ENCODE measurements at regions not wholly inside any gene's neighbourhood (a gene's known extent, or its start where the extent isn't known, plus 50 kb on each side); places are given as distances from the start of the nearest gene placed in this dataset.

DNA sequence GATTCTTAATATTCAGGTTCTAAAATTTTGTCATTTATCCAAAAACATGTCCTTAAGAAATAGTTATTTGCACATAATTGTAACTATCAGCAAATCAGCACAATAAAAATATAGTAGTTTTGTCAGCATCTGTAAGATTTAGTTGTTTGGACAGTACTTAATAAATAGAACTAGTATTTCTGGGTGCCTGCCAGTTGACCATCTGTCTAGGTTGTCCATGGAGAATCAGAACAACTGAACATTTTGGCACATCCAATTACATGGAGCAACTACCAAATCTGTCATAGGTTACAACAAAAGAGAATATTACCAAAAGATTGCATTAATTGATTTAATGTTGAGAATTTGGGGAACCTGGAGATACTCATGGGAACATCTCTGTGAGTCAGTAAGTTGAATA is 305.5 kb upstream of the TACR3 start:
- TF ChIP-seq, protein P1, sequence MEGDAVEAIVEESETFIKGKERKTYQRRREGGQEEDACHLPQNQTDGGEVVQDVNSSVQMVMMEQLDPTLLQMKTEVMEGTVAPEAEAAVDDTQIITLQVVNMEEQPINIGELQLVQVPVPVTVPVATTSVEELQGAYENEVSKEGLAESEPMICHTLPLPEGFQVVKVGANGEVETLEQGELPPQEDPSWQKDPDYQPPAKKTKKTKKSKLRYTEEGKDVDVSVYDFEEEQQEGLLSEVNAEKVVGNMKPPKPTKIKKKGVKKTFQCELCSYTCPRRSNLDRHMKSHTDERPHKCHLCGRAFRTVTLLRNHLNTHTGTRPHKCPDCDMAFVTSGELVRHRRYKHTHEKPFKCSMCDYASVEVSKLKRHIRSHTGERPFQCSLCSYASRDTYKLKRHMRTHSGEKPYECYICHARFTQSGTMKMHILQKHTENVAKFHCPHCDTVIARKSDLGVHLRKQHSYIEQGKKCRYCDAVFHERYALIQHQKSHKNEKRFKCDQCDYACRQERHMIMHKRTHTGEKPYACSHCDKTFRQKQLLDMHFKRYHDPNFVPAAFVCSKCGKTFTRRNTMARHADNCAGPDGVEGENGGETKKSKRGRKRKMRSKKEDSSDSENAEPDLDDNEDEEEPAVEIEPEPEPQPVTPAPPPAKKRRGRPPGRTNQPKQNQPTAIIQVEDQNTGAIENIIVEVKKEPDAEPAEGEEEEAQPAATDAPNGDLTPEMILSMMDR (IDR thresholded peaks at IDR 0.05): no peak
- TF ChIP-seq EP300 (IDR thresholded peaks at IDR 0.05) (no peak), POLR2A (IDR thresholded peaks at IDR 0.05) (no peak)

Measured in stomach (tissue), 4 donors.